ENCODE measurements at regions not wholly inside any gene's neighbourhood (a gene's known extent, or its start where the extent isn't known, plus 50 kb on each side); places are given as distances from the start of the nearest gene placed in this dataset.
"Not testable (repeated sequence)": the region's sequence is repeated elsewhere in the genome, so short reads cannot be mapped to it uniquely, and the experiment has no call there.

GRCh38 chr5:29485333-29485732, 1708.2 kb upstream of the CDH6 start:
- no peak for ATAC-seq (replicated peaks)
- H3K4me3 Mint-ChIP-seq = no peak overlapping the region
- no peaks in the 10 kb centered on the region for H3K27me3 Mint-ChIP-seq
- peaks cover 27% of the 10 kb centered on the region for H3K9me3 Mint-ChIP-seq
- no peaks in the 10 kb centered on the region for H3K4me1 Mint-ChIP-seq
- no peaks in the 10 kb centered on the region for H3K36me3 Mint-ChIP-seq (ENCODE audit: low read depth)
- no peak overlapping the region for H3K27ac Mint-ChIP-seq

DNA sequence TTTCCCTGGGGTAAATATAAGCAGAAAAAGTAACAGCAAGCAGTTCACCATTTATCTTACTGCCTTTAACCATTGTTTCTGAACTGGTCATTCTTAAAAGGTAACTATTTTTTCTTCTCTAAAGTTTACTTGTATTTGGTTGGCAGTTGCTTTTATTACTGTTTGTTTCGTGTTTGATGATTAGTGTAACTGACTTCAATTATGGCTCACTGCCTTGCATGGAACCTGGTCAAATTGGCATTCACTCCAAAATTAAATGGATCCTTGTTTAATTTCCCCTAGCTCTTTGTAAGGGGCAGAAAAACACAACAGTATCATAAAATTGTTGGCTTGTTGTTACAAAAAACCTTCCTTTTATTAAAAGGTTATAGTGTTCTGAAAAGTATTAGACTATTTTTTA, 1723.9 kb upstream of the CDH6 start:
- no peaks in the 10 kb centered on the region for H3K27me3 Mint-ChIP-seq
- H3K27ac Mint-ChIP-seq = no peak overlapping the region
- no peak for ATAC-seq (replicated peaks)
- H3K4me1 Mint-ChIP-seq = no peaks in the 10 kb centered on the region
- H3K4me3 Mint-ChIP-seq = no peak overlapping the region
- H3K9me3 Mint-ChIP-seq = peaks cover 18% of the 10 kb centered on the region
- H3K36me3 Mint-ChIP-seq (ENCODE audit: low read depth) = no peaks in the 10 kb centered on the region

- no peak for ATAC-seq (replicated peaks)
- H3K4me3 Mint-ChIP-seq = no peak overlapping the region
- H3K27me3 Mint-ChIP-seq = no peaks in the 10 kb centered on the region
- H3K4me1 Mint-ChIP-seq = no peaks in the 10 kb centered on the region
- peaks cover 7% of the 10 kb centered on the region for H3K9me3 Mint-ChIP-seq
- no peaks in the 10 kb centered on the region for H3K36me3 Mint-ChIP-seq (ENCODE audit: low read depth)
- H3K27ac Mint-ChIP-seq = no peak overlapping the region
Measured at GRCh38 chr5:29462241-29462640, 1731.2 kb upstream of the CDH6 start.

DNA sequence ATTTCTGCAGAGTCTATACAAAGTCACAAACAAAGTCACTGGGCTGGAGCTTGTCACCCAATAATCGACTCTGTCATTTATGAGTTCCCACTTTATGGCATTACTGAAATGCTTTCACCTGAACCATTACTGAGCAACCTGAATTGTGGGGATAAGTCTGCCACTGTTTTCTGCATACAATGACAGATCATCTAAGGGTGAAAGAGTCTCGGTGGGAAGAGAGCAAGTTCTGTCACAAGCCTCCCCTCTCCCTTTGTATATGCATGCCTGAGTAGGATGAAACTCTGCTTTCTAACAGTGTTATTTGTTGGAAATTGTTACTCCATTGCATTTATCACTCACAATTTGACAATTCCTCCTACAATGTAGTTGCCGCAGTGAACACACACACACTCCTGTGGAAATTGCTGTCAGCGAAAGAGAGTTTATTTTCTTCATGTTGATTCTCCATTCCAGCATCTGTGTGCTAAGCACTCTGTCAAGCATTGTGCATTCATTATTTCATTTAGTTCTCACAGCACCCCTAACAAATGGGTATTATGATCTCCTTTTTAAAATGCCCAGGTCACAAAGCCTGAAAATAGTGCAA, 1732.4 kb upstream of the CDH6 start:
- Mint-ChIP-seq H3K27me3 (no peaks in the 10 kb centered on the region), H3K27ac (no peak overlapping the region), H3K9me3 (no peaks in the 10 kb centered on the region), H3K4me1 (no peaks in the 10 kb centered on the region), H3K4me3 (no peak overlapping the region), H3K36me3 (ENCODE audit: low read depth) (no peaks in the 10 kb centered on the region)
- no peak for ATAC-seq (replicated peaks)

DNA sequence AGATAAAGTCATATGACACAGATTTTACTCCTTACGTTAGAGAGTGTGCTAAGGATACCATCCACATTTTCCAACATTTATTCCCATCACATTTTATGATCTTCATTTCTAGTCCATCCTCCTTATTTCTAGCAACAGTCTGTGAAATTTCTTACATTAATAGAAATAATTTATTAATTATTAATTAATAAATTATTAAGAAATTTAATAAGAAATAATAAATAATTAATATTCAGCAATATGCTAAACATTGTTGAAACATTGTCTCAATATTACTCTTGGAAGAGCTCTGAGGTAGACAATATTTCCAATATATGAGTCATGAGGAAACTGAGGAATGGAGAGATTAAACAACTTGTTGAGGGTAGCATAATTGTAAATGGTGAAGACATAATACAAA, 1742.5 kb upstream of the CDH6 start:
- not testable (repeated sequence) for H3K27ac Mint-ChIP-seq; H3K4me3 Mint-ChIP-seq; H3K4me1 Mint-ChIP-seq; H3K27me3 Mint-ChIP-seq; H3K36me3 Mint-ChIP-seq (ENCODE audit: low read depth); ATAC-seq (replicated peaks)
- H3K9me3 Mint-ChIP-seq = peaks cover 17% of the 10 kb centered on the region

DNA sequence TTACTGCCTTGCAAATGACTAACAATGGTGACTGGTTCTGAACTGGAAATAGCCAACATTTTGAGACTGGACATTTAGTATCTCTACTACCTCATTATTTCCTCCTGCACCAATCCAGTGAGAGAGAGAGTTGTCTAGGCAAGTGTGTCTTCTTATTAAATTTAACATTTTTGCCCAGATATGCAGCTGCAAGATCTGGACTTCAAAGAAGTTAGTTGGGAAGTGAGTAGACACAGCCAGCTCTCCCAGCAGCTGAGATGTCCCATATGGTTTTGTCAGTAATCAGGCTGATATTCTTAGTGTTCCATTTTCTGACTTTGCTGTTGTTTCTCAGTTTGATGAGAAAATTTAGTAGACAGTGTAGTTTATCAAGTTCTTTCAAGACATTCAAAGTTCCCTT, 1778.8 kb upstream of the CDH6 start:
- H3K36me3 Mint-ChIP-seq (ENCODE audit: low read depth) = no peaks in the 10 kb centered on the region
- H3K4me3 Mint-ChIP-seq = no peak overlapping the region
- H3K27ac Mint-ChIP-seq = no peak overlapping the region
- H3K4me1 Mint-ChIP-seq = no peaks in the 10 kb centered on the region
- ATAC-seq (replicated peaks) = no peak
- H3K27me3 Mint-ChIP-seq = no peaks in the 10 kb centered on the region
- H3K9me3 Mint-ChIP-seq = peaks cover 12% of the 10 kb centered on the region

- H3K36me3 Mint-ChIP-seq (ENCODE audit: low read depth) = no peaks in the 10 kb centered on the region
- no peaks in the 10 kb centered on the region for H3K27me3 Mint-ChIP-seq
- no peak overlapping the region for H3K4me3 Mint-ChIP-seq
- H3K27ac Mint-ChIP-seq = no peak overlapping the region
- ATAC-seq (replicated peaks) = no peak
- H3K9me3 Mint-ChIP-seq = peaks cover 15% of the 10 kb centered on the region
- no peaks in the 10 kb centered on the region for H3K4me1 Mint-ChIP-seq
Measured at GRCh38 chr5:29412979-29413378, 1780.5 kb upstream of the CDH6 start.

DNA sequence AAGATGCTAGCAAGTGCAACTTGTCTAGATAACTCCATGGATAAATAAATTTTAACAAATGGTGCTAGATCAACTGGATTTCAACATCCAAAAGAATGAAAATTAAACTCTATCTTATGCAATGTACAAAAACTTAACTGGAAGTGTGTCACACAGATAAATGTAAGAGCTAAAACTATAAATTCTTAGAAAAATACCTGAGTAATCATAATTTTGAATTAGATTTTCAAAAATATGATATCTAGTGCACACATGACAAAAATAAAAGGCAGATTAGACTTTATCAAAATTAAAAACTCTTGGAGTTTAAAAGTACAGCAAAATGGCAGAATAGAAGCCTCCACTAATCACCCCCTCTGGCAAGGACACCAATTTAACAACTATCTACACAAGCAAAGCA, 1791.2 kb upstream of the CDH6 start:
- Mint-ChIP-seq H3K27ac (no peak overlapping the region), H3K4me1 (no peaks in the 10 kb centered on the region), H3K36me3 (ENCODE audit: low read depth) (no peaks in the 10 kb centered on the region), H3K9me3 (peaks cover 21% of the 10 kb centered on the region), H3K4me3 (no peak overlapping the region), H3K27me3 (no peaks in the 10 kb centered on the region)
- no peak for ATAC-seq (replicated peaks)

GRCh38 chr5:29389993-29390392, 1803.5 kb upstream of the CDH6 start:
- no peaks in the 10 kb centered on the region for H3K4me1 Mint-ChIP-seq

GRCh38 chr5:29387384-29387783, 1806.1 kb upstream of the CDH6 start:
- Mint-ChIP-seq H3K36me3 (ENCODE audit: low read depth) (no peaks in the 10 kb centered on the region), H3K27ac (no peak overlapping the region), H3K4me3 (no peak overlapping the region), H3K4me1 (no peaks in the 10 kb centered on the region), H3K27me3 (no peaks in the 10 kb centered on the region), H3K9me3 (peaks cover 10% of the 10 kb centered on the region)
- ATAC-seq (replicated peaks) = no peak

More at GRCh38 chr5:29389993-29390392, 1803.5 kb upstream of the CDH6 start:
- Mint-ChIP-seq H3K27me3 (no peaks in the 10 kb centered on the region), H3K4me3 (no peak overlapping the region), H3K9me3 (peaks cover 6% of the 10 kb centered on the region), H3K27ac (no peak overlapping the region), H3K36me3 (ENCODE audit: low read depth) (no peaks in the 10 kb centered on the region)
- no peak for ATAC-seq (replicated peaks)

DNA sequence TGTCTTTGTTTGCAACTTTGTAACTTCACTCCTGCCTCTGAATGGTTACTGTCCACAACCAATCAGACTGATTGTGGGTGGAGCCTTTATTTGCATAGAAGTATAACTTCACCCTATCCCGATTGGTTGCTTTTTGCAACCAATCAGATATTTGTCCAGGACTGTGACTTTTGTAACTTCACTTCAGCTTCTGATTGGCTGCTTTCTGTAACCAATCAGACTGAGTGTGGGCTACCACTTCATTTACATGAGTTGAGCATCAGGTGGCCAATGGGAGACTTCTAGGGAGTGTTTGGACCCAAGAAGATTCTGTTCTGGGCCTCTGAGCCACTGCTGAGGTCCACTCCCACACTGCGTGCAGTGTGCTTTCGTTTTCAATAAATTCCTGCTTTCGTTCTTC, 1810.7 kb upstream of the CDH6 start:
- ATAC-seq (replicated peaks) = no peak
- Mint-ChIP-seq H3K27me3 (no peaks in the 10 kb centered on the region), H3K36me3 (ENCODE audit: low read depth) (no peaks in the 10 kb centered on the region), H3K9me3 (peaks cover 7% of the 10 kb centered on the region), H3K4me1 (no peaks in the 10 kb centered on the region), H3K27ac (no peak overlapping the region), H3K4me3 (no peak overlapping the region)

DNA sequence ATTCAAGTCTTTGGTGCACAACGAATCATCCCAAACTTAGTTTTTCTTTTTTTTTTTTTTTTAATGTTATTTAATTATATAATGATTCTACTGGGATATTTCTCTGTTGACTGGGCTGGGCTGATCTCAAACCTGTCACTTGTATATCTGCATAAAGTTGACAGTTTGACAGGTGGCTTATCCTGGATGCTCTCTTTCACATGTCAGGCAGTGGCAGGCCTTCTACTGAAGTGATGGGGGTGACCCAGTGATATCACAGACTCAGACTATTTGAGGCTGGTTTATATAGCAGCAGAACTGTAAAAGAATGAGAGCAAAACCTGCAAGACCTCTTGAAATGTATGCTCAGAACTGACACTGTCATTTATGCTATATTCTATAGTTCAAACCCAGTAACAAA, 1813.5 kb upstream of the CDH6 start:
- Mint-ChIP-seq H3K27me3 (no peaks in the 10 kb centered on the region), H3K4me1 (no peaks in the 10 kb centered on the region), H3K27ac (no peak overlapping the region)

GRCh38 chr5:29379619-29380018, 1813.9 kb upstream of the CDH6 start:
- Mint-ChIP-seq H3K9me3 (peaks cover 7% of the 10 kb centered on the region), H3K4me1 (no peaks in the 10 kb centered on the region), H3K27me3 (no peaks in the 10 kb centered on the region), H3K36me3 (ENCODE audit: low read depth) (no peaks in the 10 kb centered on the region), H3K27ac (no peak overlapping the region), H3K4me3 (no peak overlapping the region)
- ATAC-seq (replicated peaks) = no peak

More for the DNA sequence above, 1813.5 kb upstream of the CDH6 start:
- Mint-ChIP-seq H3K4me3 (no peak overlapping the region), H3K36me3 (ENCODE audit: low read depth) (no peaks in the 10 kb centered on the region), H3K9me3 (peaks cover 7% of the 10 kb centered on the region)
- no peak for ATAC-seq (replicated peaks)

DNA sequence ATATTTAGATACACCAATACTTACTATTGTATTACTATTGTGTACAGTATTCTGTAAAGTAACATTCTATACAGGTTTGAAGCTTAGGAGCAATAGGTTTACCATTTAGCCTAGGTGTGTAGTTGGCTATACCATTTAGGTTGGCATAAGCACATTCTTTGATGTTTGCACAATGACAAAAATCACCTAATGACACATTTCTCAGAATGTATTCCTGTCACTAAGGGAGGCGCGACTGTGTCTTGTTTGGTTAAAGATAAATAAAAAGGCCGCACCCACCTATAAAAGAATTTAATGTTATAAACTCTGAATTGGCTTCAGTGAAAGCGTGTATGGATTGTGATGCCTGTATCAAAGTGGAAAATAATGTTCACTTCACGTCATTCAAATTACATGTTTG, 1815.4 kb upstream of the CDH6 start:
- H3K9me3 Mint-ChIP-seq = peaks cover 5% of the 10 kb centered on the region
- no peak overlapping the region for H3K27ac Mint-ChIP-seq
- ATAC-seq (replicated peaks) = no peak
- no peaks in the 10 kb centered on the region for H3K36me3 Mint-ChIP-seq (ENCODE audit: low read depth)
- no peaks in the 10 kb centered on the region for H3K4me1 Mint-ChIP-seq
- no peaks in the 10 kb centered on the region for H3K27me3 Mint-ChIP-seq
- no peak overlapping the region for H3K4me3 Mint-ChIP-seq

GRCh38 chr5:29370248-29370647, 1823.2 kb upstream of the CDH6 start:
- ATAC-seq (replicated peaks) = no peak
- H3K27me3 Mint-ChIP-seq = no peaks in the 10 kb centered on the region
- H3K4me3 Mint-ChIP-seq = no peak overlapping the region
- H3K36me3 Mint-ChIP-seq (ENCODE audit: low read depth) = no peaks in the 10 kb centered on the region
- peaks cover 22% of the 10 kb centered on the region for H3K9me3 Mint-ChIP-seq
- H3K27ac Mint-ChIP-seq = no peak overlapping the region
- H3K4me1 Mint-ChIP-seq = no peaks in the 10 kb centered on the region

DNA sequence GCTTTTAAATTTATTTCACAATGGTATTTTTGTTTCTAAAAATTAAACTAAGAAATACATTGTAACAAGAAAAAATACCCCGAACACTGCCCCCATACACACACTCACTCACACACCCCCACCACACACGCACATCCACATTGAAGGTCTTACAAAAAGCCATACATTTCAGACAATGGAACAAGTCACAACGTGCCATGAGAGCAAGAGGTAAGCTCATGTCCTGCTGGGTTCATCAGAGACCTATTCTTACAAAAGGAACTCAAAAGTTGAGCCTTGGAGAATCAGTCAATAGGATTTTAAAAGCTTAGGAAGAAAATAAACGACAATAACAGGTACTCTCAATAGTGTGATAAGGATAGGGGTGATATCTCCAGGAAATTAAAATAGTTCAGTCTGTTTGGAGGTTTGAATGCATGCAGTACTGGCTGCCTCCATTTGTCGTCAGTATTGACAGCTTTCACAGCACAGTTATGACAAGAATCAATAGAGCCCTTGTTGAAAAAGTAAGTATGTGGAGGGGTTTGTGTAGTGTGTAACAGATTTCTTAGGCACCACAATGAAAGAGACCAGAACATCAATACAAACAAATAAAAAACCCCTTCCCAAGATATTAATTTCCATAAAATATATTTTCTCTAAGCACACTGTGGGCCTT, 1826.2 kb upstream of the CDH6 start:
- H3K4me3 Mint-ChIP-seq = no peak overlapping the region
- H3K27ac Mint-ChIP-seq = no peak overlapping the region
- no peaks in the 10 kb centered on the region for H3K36me3 Mint-ChIP-seq (ENCODE audit: low read depth)
- peaks cover 27% of the 10 kb centered on the region for H3K9me3 Mint-ChIP-seq
- no peaks in the 10 kb centered on the region for H3K4me1 Mint-ChIP-seq
- no peak for ATAC-seq (replicated peaks)
- H3K27me3 Mint-ChIP-seq = no peaks in the 10 kb centered on the region
